Urothelium cell line (cell line): ENCODE measurements at regions not wholly inside any gene's neighbourhood (a gene's known extent, or its start where the extent isn't known, plus 50 kb on each side); places are given as distances from the start of the nearest gene placed in this dataset.
"Not testable (repeated sequence)": the region's sequence is repeated elsewhere in the genome, so short reads cannot be mapped to it uniquely, and the experiment has no call there.

Experiments used
- DNase-seq: peaks from one replicate; pipeline ENCODE4 v3.0.0; 2011; ENCODE audit warnings: low spot score, mixed read lengths
- FAIRE-seq: peaks from 2 replicates; lab custom pipeline; 2011; peaks lifted over from hg19 to GRCh38; lab: Jason Lieb, UNC

GRCh38 chr4:97300561-97300960, 842.7 kb downstream of the STPG2 start:
- FAIRE-seq (no peak), DNase-seq (no peak)

GRCh38 chr4:97305351-97305750, 837.9 kb downstream of the STPG2 start:
- FAIRE-seq, result no peak
- DNase-seq, result no peak

DNA sequence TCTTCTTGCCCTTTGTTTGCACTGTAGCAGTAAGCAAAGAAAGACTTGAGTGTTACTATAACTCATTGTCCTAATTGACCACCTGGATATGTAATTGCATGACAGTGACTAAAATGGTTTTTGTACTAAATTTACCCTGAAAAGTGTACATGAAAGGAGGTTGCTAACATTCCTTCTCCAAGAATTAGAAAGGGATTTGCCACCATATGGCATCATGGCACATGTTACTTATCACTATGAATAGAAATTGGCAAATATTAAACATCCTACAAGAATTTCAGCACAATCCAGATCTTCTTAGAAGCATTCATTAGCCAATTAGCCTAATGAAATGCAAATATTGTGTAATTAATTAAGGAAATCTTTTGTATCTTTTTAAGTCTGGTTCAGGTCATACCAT, 834.2 kb downstream of the STPG2 start:
- no peak for DNase-seq
- no peak for FAIRE-seq

GRCh38 chr4:97317201-97317600, 826.1 kb downstream of the STPG2 start:
- FAIRE-seq, result no peak
- DNase-seq, result no peak

- DNase-seq (no peak), FAIRE-seq (no peak)
Observed at GRCh38 chr4:97317671-97318070, 825.6 kb downstream of the STPG2 start.

DNA sequence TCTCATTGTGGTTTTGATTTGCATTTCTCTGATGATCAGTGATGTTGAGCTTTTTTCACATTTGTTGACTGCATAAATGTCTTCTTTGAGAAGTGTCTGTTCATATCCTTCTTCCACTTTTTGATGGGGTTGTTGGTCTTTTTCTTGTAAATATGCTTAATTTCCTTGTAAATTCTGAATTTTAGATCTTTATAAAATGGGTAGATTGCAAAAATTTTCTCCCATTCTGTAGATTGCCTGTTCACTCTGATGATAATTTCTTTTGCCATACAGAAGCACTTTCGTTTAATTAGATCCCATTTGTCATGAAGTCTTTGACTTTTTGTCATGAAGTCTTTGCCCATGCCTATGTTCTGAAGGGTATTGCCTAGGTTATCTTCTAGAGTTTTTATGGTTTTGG, 817.5 kb downstream of the STPG2 start:
- FAIRE-seq, result not testable (repeated sequence)

DNA sequence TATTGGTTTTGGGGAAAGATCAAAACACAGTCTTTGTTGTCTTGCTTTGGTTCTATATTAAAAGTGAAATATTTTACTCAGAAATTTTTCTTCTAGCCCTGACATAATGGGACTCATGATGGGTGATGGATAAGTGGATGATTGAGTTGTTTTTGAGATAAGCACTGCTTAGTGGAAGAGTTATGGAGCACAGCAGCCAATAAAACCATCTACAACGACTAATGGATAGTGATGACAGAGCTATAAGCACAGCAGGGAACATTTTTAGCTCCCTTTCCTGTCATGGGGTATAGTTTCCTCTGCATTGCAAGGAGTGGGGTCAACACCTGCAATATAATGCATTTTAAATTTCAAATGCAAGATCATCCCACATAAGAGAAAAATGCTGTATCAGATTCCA, 812.4 kb downstream of the STPG2 start:
- FAIRE-seq, result no peak

More for the DNA sequence above, 817.5 kb downstream of the STPG2 start:
- not testable (repeated sequence) for DNase-seq

DNA sequence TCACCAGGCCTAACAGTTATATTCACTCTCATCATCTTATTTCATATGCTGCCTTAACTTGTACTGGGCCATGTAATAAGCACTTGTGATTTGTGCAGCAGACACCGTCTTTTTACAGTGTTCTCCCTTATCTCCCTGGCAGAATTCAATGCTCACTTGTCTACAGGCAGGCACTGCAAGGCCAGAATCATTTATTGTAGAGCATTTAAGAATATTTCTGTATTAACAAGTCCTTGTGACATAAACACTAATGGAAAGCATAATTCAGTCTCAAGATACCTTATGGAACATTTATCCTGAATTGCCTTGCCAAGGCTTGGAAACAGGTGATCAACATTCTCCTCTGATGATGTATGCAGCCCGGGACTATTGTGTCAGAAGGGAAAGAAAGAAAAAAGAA, 808.9 kb downstream of the STPG2 start:
- FAIRE-seq, result no peak
- no peak for DNase-seq

More for the DNA sequence above, 812.4 kb downstream of the STPG2 start:
- DNase-seq, result no peak

DNA sequence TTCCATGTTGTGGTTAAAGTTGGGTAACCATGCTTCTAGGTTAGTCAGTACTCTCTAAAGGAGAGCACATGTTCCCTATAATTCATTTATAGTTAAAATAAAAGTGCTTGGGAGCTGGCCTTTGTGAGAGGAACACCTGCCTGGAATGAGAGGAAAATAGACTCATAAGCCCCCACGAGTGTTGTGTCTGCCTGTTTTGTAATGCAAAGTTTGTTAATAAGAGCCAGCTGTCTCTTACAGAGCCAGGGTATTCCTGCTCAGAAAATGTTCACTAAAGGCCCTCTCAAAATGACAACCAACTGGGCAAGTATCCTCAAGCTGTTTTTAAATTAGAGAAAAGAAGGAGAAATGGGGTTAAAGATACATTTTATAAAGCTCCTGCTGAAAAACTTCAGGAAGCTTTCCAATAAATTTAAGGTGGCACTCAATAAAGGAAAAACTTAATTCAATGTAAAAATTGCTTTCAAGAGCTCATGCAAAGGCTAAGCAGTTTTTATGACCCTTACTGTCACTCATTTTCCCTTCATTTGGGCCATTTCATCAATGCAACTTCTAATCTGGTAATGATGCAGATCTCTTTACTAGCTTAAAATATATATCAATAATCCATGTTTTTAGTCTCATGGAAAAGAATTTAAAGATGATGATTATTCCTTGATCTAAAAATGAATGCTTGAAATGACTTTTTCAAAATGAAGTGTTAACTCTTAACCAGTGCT, 793.6 kb downstream of the STPG2 start:
- DNase-seq (no peak), FAIRE-seq (no peak)

GRCh38 chr4:97353876-97354275, 789.4 kb downstream of the STPG2 start:
- DNase-seq (no peak), FAIRE-seq (no peak)

DNA sequence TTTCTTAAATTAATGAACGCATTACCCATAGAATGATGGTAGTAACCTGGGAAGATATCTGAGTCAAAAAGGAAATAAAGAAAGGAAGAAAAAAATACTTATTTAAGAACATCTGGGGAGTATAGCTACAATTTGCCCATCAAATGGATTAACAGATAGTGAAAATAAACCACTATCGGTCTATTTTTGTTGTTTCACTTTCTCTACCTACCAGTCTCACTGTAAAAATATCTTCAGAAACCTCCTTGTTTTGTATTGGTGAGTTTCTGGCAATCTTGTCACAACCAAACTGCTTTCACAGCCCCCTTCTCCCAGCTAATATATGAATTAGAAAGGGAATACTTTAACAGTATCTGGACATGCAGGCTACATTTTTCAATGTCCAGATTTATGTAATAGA, 783.5 kb downstream of the STPG2 start:
- DNase-seq, result no peak
- no peak for FAIRE-seq

DNA sequence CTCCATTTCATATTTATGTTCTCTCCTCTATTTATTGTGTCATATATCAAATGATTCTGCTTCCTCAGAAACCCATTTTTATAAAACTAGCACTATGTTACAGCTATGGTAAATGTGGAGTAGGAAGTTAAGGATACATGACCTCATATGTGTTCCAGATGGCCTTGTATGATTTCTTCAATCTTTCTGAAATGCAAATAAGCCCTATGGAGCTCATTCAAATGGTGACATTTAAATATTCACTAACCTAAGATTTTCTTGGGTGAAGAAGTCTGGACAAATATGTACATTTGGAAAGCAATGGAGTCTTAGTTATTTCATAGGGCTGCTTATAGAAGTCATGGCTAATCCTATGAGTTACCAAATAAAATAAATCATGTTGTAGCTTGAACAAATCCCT, 782.5 kb downstream of the STPG2 start:
- no peak for DNase-seq
- no peak for FAIRE-seq

- FAIRE-seq (peak; percentile 55), DNase-seq (peak; percentile 50)
Observed at GRCh38 chr4:97367878-97368277, 775.4 kb downstream of the STPG2 start.

GRCh38 chr4:97370568-97370967, 772.7 kb downstream of the STPG2 start:
- FAIRE-seq (no peak), DNase-seq (no peak)

DNA sequence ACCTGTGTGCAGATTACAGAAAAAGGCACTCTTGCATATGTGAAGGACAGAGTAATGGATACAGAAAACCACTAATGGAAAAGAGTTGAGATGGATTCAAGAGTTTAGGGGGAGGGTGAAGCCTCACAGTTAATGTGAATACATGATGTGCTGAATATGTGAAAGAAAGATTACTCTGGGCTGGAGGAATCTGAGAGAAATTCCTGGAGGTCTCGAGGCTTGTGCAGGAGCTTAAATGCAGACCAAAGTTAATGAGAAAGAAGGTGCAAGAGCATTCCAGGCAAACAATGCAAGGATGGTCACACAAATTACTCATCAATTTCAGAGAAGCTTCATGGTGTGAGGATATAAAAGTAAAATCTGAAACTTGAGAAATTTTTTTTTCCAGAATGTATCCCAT, 768.8 kb downstream of the STPG2 start:
- FAIRE-seq, result no peak
- no peak for DNase-seq

GRCh38 chr4:97386969-97387368, 756.3 kb downstream of the STPG2 start:
- FAIRE-seq, result no peak
- DNase-seq, result no peak

GRCh38 chr4:97394653-97395052, 748.6 kb downstream of the STPG2 start:
- DNase-seq (peak; percentile 38), FAIRE-seq (no peak)

- no peak for FAIRE-seq
- DNase-seq, result no peak
Observed at GRCh38 chr4:97396097-97396496, 747.2 kb downstream of the STPG2 start.

DNA sequence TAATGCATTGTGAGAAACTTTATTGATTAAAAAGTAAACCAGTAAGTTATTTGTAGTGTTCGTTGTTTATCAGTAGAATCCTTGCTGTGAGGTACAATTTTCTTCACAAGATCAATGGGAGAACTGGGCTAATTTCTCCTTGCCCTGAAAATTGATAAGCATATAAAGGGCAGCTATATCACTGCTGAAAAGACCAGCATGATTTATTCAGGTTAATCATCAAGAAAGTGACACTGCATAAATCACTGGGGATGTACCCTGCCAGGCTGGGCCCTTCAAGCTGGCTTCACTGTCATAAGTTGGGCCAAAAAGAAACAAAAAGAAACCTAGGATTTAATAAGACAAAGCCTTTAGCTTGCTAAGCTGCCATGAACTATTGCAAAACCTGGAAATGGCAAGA, 746.7 kb downstream of the STPG2 start:
- no peak for DNase-seq
- no peak for FAIRE-seq

- FAIRE-seq, result no peak
- DNase-seq, result no peak
Observed at GRCh38 chr4:97404876-97405523, 738.3 kb downstream of the STPG2 start.

DNA sequence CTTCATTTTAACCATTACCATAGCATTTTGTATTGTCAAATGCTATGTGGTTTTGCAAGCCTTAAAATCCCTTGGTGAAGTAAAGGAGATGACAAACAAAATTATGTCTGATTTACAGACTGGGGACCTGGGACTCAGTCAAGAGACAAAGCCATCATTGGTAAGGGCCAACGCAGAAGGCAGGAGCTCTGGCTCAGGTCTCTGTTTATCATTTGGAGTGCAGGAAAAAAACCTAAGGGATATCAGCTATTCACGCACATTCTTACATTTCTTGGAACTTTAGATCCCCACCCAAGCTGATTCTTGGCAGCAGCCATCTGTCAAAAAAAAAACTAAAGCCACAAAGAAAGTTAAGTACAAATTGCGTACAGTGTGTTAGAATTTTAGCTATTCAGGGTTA, 731.9 kb downstream of the STPG2 start:
- DNase-seq (no peak), FAIRE-seq (no peak)

GRCh38 chr4:97412331-97412730, 730.9 kb downstream of the STPG2 start:
- no peak for DNase-seq
- no peak for FAIRE-seq

DNA sequence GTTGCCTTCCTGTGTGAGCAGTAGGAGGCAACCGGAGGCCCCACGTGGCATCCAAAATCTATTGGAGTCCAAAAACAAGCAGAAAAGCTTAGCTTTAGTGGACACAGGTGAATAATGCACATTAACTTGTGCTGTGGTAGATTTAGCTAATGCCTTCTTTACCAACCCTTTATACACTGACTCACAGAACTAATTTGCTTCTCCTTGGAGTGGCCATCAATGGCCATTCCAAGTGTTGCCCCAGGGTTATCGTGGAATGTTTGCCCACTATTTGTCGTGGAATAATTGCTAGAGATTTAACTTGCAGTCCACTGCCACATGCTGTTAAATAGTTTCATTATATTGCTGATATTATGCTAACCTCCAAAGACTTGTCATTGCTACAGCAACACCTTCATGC, 729.1 kb downstream of the STPG2 start:
- no peak for FAIRE-seq
- DNase-seq, result no peak
